ENCODE measurements at regions not wholly inside any gene's neighbourhood (a gene's known extent, or its start where the extent isn't known, plus 50 kb on each side); places are given as distances from the start of the nearest gene placed in this dataset.

- no peaks in the 10 kb centered on the region for H3K27me3 ChIP-seq (replicated peaks in 1 of 4; ENCODE audit: control insufficient read depth in 3 of 4, extremely low read depth in 1 of 4, insufficient read depth in 3 of 4, low read length in 3 of 4)
- DNase-seq (ENCODE audit: low read depth in 1 of 2, low spot score in 2 of 2) (no peak), FAIRE-seq (no peak)
- no peaks in the 10 kb centered on the region for H3K79me2 ChIP-seq (ENCODE audit: control insufficient read depth in 1 of 2, insufficient read depth in 2 of 2, low read length in 2 of 2)
- no peak overlapping the region for H2AK5ac ChIP-seq (ENCODE audit: low read depth, low read length)
- H2BK20ac ChIP-seq (ENCODE audit: low read length): no peak overlapping the region
- H2BK5ac ChIP-seq (ENCODE audit: low read depth, low read length): no peak overlapping the region
- no peak overlapping the region for H2BK15ac ChIP-seq (ENCODE audit: low read length)
- H3K4me1 ChIP-seq (replicated peaks in 1 of 4; ENCODE audit: control insufficient read depth in 3 of 4, insufficient read depth in 4 of 4, low read length in 3 of 4): no peaks in the 10 kb centered on the region
- H2AFZ ChIP-seq (ENCODE audit: low read length): no peak overlapping the region
- POLR2A ChIA-PET (ENCODE audit: partially characterized antibody): interaction anchor here (1.0 kb wide), 1 partner anchor 13 kb away, joined by 3 read pairs; no protein-coding TSS in a partner anchor
- H4K5ac ChIP-seq (ENCODE audit: insufficient read length, low read depth, low read length): no peak overlapping the region
- H3K23ac ChIP-seq (ENCODE audit: insufficient read length): no peak overlapping the region
- H3K27ac ChIP-seq (ENCODE audit: low read depth, low read length): no peak overlapping the region
- no peak overlapping the region for H2BK12ac ChIP-seq (ENCODE audit: low read depth, low read length)
- H3K36me3 ChIP-seq (ENCODE audit: control insufficient read depth in 2 of 4, insufficient read depth in 4 of 4, low read length in 3 of 4): no peaks in the 10 kb centered on the region
- no peak overlapping the region for H3K4me2 ChIP-seq (ENCODE audit: insufficient read depth in 1 of 2, low read depth in 2 of 2, low read length in 2 of 2)
- no peak overlapping the region for H3K56ac ChIP-seq (replicated peaks; ENCODE audit: insufficient read length, low read depth, low read length)
- no peak overlapping the region for H3K4me3 ChIP-seq (ENCODE audit: extremely low read depth in 1 of 4, insufficient read depth in 2 of 4, low read depth in 3 of 4, low read length in 4 of 4)
- H2BK120ac ChIP-seq (replicated peaks; ENCODE audit: low read depth, low read length): no peak overlapping the region
- no peak overlapping the region for H3K18ac ChIP-seq (ENCODE audit: extremely low read depth, low read length)
- CTCF ChIA-PET (ENCODE audit: partially characterized antibody): interaction anchor here (0.7 to 1.3 kb wide), 2 partner anchors 8 to 16 kb away, joined by 3 read pairs; no protein-coding TSS in a partner anchor
- H3K9ac ChIP-seq (replicated peaks in 1 of 4; ENCODE audit: extremely low read depth in 1 of 4, low read depth in 3 of 4, low read length in 3 of 4): no peak overlapping the region
- no peaks in the 10 kb centered on the region for H4K20me1 ChIP-seq (replicated peaks in 1 of 2; ENCODE audit: control insufficient read depth in 1 of 2, insufficient read depth in 2 of 2, low read length in 2 of 2)
- no peak overlapping the region for H4K8ac ChIP-seq (ENCODE audit: extremely low read depth, insufficient read depth, low read length)
- H3K14ac ChIP-seq (ENCODE audit: insufficient read length): no peak overlapping the region
- no peaks in the 10 kb centered on the region for H3K79me1 ChIP-seq (ENCODE audit: low read depth, low read length)
- 88% methylated on average over 3 of the region's 3 CpGs; no CpG with 5 or more reads in 1 of the 2 experiments for WGBS, 2 experiments (ENCODE audit: extremely low coverage in 1 of 2, insufficient coverage in 1 of 2, insufficient read length in 1 of 2, insufficient replicate concordance in 2 of 2, low coverage in 1 of 2, low lambda C conversion rate in 2 of 2, missing lambda C conversion rate in 1 of 2)
- H4K91ac ChIP-seq (replicated peaks; ENCODE audit: insufficient read length, low read length): no peak overlapping the region
- no peaks in the 10 kb centered on the region for H3K23me2 ChIP-seq (ENCODE audit: low read depth, low read length)
- no peak overlapping the region for H3K4ac ChIP-seq (replicated peaks; ENCODE audit: insufficient read length, low read depth, low read length)
- H3K9me3 ChIP-seq (ENCODE audit: insufficient read depth in 2 of 2, low read depth in 1 of 2, low read length in 1 of 2): no peaks in the 10 kb centered on the region
- TF ChIP-seq BCL11A (IDR thresholded peaks at IDR 0.05; ENCODE audit: low read depth in 2 of 2, low read length in 2 of 2): no peak
These were observed 94.7 kb upstream of the FERD3L start for GRCh38 chr7:19239951-19240350.

Measured in H1 (cell line).